ENCODE measurements at regions not wholly inside any gene's neighbourhood (a gene's known extent, or its start where the extent isn't known, plus 50 kb on each side); places are given as distances from the start of the nearest gene placed in this dataset.
"Not testable (repeated sequence)": the region's sequence is repeated elsewhere in the genome, so short reads cannot be mapped to it uniquely, and the experiment has no call there.

GRCh38 chr3:35223632-35224394 lies 415.5 kb upstream of the ARPP21 start:
- no peak for DNase-seq

GRCh38 chr3:35224565-35225295 lies 414.6 kb upstream of the ARPP21 start:
- DNase-seq: no peak

GRCh38 chr3:35241236-35241635 lies 398.1 kb upstream of the ARPP21 start:
- no peak for DNase-seq

GRCh38 chr3:35254917-35255316 lies 384.4 kb upstream of the ARPP21 start:
- DNase-seq: no peak

- no peak for DNase-seq
Observed at GRCh38 chr3:35257641-35258040, 381.7 kb upstream of the ARPP21 start.

- DNase-seq: no peak
Observed at GRCh38 chr3:35262406-35262805, 376.9 kb upstream of the ARPP21 start.

GRCh38 chr3:35263477-35263876 lies 375.8 kb upstream of the ARPP21 start:
- DNase-seq: no peak

GRCh38 chr3:35266065-35266464 lies 373.3 kb upstream of the ARPP21 start:
- not testable (repeated sequence) for DNase-seq

- no peak for DNase-seq
Observed at GRCh38 chr3:35275768-35276167, 363.6 kb upstream of the ARPP21 start.

- DNase-seq: no peak
Observed at GRCh38 chr3:35276568-35276967, 362.8 kb upstream of the ARPP21 start.

GRCh38 chr3:35291471-35292236 lies 347.7 kb upstream of the ARPP21 start:
- DNase-seq: no peak

GRCh38 chr3:35292568-35292967 lies 346.8 kb upstream of the ARPP21 start:
- no peak for DNase-seq

- DNase-seq: no peak
Observed at GRCh38 chr3:35295906-35296305, 343.4 kb upstream of the ARPP21 start.

- DNase-seq: no peak
Observed at GRCh38 chr3:35296533-35296932, 342.8 kb upstream of the ARPP21 start.

GRCh38 chr3:35296944-35297343 lies 342.4 kb upstream of the ARPP21 start:
- not testable (repeated sequence) for DNase-seq

- no peak for DNase-seq
Observed at GRCh38 chr3:35305406-35305805, 333.9 kb upstream of the ARPP21 start.

GRCh38 chr3:35307296-35307695 lies 332.0 kb upstream of the ARPP21 start:
- no peak for DNase-seq

GRCh38 chr3:35316841-35317240 lies 322.5 kb upstream of the ARPP21 start:
- DNase-seq: not testable (repeated sequence)

GRCh38 chr3:35320646-35321407 lies 318.5 kb upstream of the ARPP21 start:
- DNase-seq: no peak

GRCh38 chr3:35322070-35322469 lies 317.3 kb upstream of the ARPP21 start:
- no peak for DNase-seq

GRCh38 chr3:35335703-35336102 lies 303.6 kb upstream of the ARPP21 start:
- DNase-seq: no peak

- DNase-seq: no peak
Observed at GRCh38 chr3:35336601-35337000, 302.7 kb upstream of the ARPP21 start.

- DNase-seq: no peak
Observed at GRCh38 chr3:35338186-35338585, 301.1 kb upstream of the ARPP21 start.
